HG02623 (cell line): ENCODE measurements at regions not wholly inside any gene's neighbourhood (a gene's known extent, or its start where the extent isn't known, plus 50 kb on each side); places are given as distances from the start of the nearest gene placed in this dataset.
"Not testable (repeated sequence)": the region's sequence is repeated elsewhere in the genome, so short reads cannot be mapped to it uniquely, and the experiment has no call there.

Experiments used
- ATAC-seq: cut with Tn5 transposase; IDR thresholded peaks from one replicate; pipeline ENCODE4 v1.9.1; 2021; ENCODE audit warnings: moderate library complexity; ENCODE audit not compliant: unreplicated experiment

GRCh38 chr15:39261397-39262183 is 319.3 kb upstream of the THBS1 start:
- ATAC-seq = not testable (repeated sequence)

GRCh38 chr15:39262995-39263772 is 317.7 kb upstream of the THBS1 start:
- not testable (repeated sequence) for ATAC-seq

GRCh38 chr15:39265261-39265660 is 315.6 kb upstream of the THBS1 start:
- ATAC-seq = no peak

- no peak for ATAC-seq
Observed at GRCh38 chr15:39266890-39267289, 314.0 kb upstream of the THBS1 start.

GRCh38 chr15:39267685-39268084 is 313.2 kb upstream of the THBS1 start:
- no peak for ATAC-seq

GRCh38 chr15:39269352-39269751 is 311.5 kb upstream of the THBS1 start:
- ATAC-seq = no peak

- no peak for ATAC-seq
Observed at GRCh38 chr15:39269821-39270220, 311.1 kb upstream of the THBS1 start.

GRCh38 chr15:39270221-39270855 is 310.5 kb upstream of the THBS1 start:
- no peak for ATAC-seq

- no peak for ATAC-seq
Observed at GRCh38 chr15:39270934-39271333, 309.9 kb upstream of the THBS1 start.

- ATAC-seq = no peak
Observed at GRCh38 chr15:39272901-39273300, 308.0 kb upstream of the THBS1 start.

- ATAC-seq = no peak
Observed at GRCh38 chr15:39273717-39274411, 307.0 kb upstream of the THBS1 start.

- no peak for ATAC-seq
Observed at GRCh38 chr15:39275066-39275465, 305.8 kb upstream of the THBS1 start.

- ATAC-seq = no peak
Observed at GRCh38 chr15:39279311-39279710, 301.6 kb upstream of the THBS1 start.

GRCh38 chr15:39281094-39281493 is 299.8 kb upstream of the THBS1 start:
- no peak for ATAC-seq

GRCh38 chr15:39282663-39283208 is 298.1 kb upstream of the THBS1 start:
- no peak for ATAC-seq

- no peak for ATAC-seq
Observed at GRCh38 chr15:39283531-39283930, 297.3 kb upstream of the THBS1 start.

GRCh38 chr15:39285071-39285470 is 295.8 kb upstream of the THBS1 start:
- no peak for ATAC-seq

GRCh38 chr15:39285663-39286062 is 295.2 kb upstream of the THBS1 start:
- ATAC-seq = no peak

GRCh38 chr15:39286706-39287105 is 294.2 kb upstream of the THBS1 start:
- no peak for ATAC-seq

- ATAC-seq = no peak
Observed at GRCh38 chr15:39287322-39288195, 293.3 kb upstream of the THBS1 start.
